Daoy (cell line): ENCODE measurements at regions not wholly inside any gene's neighbourhood (a gene's known extent, or its start where the extent isn't known, plus 50 kb on each side); places are given as distances from the start of the nearest gene placed in this dataset.

Experiments used
- DNase-seq: peaks from one replicate; pipeline ENCODE4 v3.0.0-alpha.2; 2015; ENCODE audit warnings: low read depth

DNA sequence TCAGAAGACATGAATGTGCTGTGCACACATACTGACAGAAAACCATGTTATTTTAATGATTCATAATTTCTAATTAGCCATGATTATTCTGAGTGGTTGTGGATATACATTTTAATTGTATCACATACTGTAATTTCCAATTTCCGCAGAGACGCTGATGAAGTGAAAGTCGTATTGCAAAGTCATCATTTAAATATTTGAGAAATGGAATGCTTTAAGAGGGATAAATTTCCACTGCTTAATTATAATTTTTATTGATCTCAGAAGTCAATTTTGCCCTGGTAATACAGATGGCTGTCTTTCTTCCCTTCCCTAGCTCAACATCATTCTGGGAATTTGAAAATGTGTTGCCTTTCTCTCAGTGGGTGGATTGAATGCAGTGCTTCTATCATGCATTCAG is 819.3 kb downstream of the ROBO2 start:
- no peak for DNase-seq

DNA sequence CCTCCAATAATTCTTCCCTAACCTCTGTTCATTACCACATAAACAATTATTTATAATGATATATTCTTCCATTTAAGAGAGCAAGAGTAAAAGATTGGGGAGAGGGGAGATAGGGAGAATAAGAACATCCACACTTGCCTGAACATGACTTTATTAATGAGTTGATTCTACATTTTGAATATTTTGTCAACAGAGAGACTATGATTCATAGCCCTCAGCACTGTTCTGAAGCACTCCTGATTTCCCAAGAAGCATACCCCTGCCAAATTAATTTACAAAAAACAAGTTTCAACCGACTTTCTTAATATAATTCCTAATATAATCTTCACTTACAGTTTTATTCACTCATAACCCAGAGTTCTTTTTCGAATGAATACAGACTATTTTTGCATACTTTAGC is 828.8 kb downstream of the ROBO2 start:
- DNase-seq = no peak

DNA sequence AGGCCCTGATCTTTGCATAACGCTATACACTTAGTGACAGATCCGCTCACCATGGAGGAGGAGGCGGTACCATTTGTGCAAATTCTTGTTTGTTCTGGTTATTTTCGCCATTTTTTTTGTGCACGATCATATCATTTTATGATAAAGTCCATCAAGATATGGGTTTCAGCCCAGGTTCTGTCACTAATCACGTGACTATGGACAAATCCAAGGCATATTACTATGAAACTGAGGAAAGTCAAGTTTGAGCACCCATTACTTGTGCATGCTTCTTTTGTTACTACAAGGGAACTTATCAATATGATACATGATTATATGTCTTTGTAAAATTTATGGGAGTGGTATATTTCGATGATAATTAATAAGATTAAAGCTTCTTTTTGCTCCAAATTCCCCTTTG is 829.5 kb downstream of the ROBO2 start:
- no peak for DNase-seq

DNA sequence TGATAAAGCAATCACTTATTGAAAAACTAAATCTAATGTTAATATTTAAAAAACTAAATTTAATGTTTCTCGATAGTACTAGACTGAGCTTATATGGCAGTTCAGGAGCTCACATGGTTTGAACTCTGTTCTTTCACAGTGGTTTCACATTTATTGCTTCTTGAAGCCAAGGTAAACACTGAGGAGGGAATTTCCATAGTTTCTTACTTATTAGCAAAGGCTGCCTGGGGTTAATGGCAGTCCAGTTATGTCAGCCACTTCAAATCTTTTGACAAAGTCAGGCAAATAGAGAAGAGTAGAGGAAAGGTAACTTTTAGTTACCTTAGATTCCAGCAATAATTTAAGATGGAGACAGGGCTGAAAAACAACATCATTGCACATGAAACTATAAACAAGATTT is 831.5 kb downstream of the ROBO2 start:
- DNase-seq = no peak

DNA sequence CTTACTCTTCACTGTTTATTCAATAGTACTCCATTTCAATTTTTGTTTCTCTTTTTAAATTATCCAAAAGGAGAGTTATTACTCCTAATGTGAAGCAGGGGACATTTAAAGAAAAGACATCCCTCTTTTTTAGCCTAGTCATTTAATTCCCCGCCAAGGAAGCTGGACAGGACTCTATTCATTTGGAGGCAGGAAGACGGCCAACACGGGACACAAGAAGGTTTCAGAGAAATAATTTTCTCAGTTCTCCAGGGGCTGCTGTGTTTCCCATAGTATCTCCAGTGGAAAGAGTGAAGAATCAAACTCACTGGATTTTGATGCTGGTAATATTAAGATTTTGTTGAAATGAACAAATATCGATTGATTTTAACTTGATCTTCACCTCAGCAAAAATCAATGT is 833.7 kb downstream of the ROBO2 start:
- DNase-seq = no peak

DNA sequence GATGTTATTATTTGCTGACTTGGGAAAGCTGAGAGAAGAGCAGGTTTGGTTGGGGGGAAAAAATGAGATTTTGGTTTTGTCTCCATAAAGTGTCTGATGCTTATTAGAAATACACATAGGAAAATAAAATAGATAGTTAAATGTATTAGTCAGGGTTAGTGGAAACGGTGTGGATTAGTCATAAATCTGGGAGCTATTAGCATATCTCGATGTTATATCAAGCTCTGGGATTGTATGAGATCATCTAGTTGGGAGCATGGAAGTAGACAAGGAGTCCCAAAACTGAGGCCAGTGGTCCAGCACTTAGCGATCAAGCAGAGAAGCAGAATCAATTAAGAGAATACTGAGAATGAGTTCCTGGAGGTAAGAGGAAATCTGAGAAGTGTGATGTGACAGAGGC is 845.5 kb downstream of the ROBO2 start:
- DNase-seq = no peak

DNA sequence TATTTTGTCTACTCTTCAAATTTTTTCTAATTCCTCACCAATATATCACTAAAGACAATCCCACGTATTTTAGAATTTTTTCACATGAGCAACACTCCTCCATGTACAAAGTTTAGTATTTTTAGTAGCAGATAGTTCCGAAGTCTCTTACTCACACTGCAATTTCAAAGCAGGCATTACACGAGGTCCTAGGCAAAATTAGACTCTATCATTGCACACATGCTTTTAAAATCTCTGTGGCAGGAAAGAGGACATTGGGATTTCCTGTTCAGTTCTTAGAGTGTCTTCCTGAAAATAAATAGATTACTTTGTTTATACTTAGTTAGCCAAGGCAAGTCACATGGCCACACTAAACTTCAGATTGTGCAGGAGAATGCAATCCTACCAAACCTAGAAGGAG is 847.7 kb downstream of the ROBO2 start:
- DNase-seq = no peak

DNA sequence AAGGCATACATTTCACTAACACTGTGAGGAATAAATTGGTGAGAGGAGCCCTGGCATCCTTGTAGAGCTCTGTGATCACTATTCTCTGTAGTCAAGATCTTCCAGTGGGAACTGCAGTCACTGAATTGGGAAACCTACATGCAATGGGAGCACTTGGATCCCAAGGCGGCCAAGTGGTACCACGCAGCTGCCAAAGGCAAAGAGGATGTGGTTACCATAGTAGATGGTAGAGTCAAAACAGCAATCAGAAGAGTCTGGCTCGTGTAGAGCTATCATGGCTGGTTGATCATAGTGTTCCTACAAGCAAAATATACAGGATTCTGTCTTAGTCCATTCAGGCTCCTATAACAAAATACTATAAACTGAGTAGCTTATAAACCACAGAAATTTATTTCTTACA is 849.7 kb downstream of the ROBO2 start:
- DNase-seq = no peak

DNA sequence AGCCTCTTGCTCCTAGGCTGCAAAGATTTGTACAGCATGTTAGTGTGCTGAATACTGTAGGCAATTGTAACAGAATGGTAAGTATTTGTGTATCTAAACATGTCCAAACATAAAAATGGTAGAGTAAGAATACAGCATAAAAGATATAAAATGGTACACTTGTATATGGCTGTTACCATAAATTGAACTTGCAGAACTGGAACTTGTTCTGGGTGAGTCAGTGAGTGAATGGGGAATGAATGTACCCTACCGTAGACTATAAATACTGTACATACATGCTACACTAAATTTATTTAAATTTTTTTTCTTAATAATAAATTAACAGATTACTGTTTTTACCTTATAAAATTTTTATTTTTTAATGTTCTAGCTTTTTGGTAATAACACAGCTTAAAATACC is 858.7 kb downstream of the ROBO2 start:
- no peak for DNase-seq

DNA sequence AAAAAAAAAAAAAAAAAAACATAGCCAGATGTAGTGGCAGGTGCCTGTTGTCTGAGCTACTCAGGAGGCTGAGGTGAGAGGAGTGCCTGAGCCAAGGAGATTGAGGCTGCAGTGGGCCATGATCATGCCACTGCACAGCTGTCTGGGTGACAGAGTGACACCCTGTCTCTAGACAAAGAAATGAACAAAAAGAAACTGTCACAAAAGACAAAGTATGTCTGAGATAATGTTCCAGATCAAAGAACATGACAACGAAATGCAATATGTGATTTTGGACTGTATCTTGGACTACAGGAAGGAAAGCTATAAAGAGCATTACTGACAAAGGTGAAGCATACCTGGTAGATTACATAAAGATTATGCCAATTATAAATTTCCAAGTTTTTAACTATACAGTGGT is 862.8 kb downstream of the ROBO2 start:
- no peak for DNase-seq

DNA sequence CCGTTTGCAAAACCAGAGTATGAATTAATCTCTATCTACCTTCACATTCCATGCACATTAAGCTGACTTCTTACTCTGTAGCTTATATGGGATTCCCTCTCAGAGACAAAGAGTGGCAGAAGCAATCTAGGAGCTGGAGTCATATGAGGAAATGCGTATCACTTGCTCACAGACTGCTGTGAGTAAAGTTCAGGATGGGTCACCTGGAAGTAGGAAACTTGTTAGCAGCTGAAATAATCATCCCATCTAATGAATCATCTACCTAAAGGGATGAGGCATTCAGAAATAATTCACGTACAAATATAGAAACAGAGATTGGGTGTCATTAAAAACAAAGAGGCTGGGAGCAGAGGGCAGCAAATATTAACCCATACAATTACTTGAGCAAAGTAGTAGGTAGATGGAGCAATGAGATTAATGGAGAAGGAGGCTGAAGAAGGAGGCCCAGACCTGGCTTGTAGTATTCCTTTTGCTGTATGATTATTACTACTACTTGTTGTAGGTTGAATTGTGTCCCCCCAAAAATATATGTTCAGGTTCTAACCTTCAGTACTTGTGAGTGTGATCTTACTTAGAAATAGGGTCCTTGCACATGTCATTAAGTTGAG is 866.3 kb downstream of the ROBO2 start:
- DNase-seq = no peak

DNA sequence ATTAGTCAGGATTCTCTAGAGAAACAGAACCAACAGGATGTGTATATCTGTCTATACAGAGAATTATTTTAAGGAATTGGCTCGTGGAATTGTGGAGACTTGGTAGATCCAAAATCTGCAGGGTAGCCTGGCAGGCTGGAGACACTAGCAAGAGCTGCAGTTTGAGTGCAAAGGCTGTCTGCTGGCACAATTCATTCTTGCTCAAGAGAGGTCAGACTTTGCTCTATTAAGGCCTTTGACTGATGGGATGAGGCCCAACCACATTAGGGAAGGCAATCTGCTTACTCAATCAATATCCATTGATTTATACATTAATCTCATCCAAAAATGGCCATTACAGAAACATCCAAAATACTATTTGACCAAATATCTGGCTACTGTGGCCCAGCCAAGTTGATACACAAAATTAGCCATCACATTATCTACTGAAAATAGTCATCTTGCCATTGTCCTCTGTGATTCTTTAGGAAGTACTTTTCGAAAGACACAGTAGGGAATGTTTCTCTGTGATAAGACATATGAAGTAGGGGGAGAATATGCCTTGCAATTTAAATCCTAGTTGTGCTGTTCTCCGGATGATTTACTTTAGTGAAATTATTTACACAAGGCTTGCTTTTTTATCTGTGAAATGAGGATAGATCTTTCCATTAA is 873.8 kb downstream of the ROBO2 start:
- DNase-seq = no peak

DNA sequence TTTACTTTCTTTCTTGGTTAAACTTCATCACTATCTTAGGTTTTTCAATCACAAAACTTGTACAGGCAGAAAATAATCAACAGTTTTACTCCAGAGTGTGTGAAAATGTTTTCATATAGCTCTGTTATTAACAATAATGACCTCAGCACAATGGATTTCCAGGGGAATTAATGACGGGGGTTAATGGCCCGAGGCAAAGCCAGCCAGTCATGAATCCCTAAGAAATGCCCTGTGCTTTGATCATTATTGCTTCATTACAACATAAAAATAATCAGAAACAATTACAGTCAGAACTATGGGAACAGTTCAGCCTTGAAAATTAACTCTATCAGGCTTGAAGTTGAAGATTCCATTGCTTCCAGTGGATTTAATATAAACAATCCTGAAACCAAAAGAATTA is 875.4 kb downstream of the ROBO2 start:
- DNase-seq = no peak

DNA sequence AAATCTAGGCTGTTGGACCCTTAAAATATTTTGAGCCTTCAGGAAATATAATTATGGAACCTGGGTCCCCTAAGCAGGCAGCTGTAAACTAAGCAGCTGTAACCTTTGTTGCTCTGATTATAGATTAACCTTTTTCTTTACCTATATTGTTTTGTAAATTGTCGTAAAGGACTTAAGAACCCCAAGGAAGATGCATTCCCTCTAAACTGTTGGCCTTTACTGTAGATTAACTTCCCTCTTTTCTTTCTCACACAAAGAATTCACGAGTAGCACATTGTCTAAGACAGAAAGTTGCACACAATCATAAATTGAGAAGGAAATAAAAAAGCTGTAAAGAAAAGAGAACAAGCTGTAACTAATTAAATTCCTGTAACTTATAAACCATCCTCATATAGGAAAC is 877.3 kb downstream of the ROBO2 start:
- no peak for DNase-seq

DNA sequence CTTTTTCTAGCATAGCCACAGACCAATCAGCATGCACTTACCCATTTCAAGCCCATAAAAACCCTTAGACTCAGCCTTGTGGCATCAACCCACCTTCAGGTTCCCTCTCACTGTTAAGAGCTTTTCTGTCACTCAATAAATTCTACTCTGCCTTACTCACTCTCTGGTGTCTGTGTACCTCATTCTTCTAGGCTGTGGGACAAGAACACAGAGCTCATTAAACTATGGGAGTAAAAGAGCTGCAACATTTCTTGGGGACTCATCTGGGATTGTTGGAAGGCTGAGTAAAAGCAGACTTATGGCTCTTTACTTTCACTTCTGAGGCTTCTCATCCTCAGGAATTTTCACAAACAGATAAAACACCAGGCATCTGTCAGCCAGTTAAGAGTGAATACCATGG is 879.3 kb downstream of the ROBO2 start:
- DNase-seq = no peak

DNA sequence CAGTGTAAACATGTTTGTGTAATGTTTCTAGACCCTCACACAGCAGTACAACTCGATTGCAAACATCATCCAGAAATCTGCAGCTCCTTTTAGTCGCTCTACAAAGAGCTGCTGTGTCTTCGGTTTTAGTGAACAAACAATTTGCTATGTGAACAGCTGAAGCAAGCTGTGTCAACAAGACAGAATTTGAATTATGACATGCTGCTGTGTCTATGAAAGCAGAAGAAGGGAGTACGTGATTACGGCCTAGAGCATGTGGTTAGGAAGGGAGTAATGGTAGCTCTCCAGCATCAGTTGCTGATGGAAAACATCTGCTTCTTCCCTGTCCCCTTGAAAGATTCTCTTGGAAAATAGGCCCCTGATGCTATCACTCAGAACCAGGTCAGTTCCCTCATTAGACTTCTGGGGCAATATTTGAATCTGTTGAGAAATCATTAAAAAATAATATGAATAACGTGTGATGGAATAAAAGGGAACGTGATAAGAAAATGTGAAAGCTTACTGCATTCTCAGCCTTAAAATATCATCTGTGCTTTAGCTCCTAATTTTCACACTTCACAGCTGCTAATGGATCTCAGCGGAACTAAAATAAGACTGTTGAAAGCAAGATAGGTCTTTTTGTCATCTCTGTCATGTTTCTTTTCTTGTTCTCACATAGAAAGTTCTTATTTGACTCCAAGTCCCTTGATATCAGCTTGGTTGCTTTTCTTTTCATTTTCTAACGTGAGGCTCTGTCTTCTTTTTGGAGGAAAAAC is 891.5 kb downstream of the ROBO2 start:
- no peak for DNase-seq

DNA sequence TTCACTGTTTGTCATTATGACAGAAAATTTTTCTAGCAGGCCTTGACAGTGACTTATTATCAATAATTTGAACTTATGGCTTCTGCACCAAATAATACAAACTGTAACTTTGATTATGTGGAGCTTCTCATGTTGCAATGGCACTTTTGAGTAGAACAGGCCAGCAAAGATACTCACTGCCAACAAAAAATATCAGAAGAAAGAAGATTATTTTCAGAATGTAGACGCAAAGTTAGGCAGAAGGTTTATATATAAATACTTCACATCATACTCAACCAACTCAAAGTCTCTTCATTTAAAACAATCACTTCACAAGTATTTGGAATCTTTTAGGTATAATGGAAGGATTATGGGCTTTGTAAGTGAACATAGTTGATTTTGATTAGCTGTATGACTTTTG is 893.0 kb downstream of the ROBO2 start:
- no peak for DNase-seq

DNA sequence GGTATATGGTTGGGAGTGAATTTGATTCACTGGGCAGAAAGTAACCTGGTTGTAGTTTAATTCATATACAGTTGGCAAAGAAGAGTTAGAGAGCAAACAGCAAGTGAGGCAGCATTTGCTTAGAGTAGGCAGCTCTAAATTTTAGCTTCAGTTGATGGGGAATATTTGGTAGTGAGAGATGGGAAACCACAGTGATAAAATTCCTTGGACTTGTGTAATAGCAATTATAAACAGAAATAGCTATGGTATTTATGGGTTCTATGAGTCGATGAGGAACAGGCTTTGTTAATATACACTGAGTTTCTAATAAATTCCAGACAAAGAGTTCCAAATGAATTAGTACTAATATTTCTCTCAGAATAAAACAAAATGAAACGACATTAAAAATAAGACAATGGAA is 894.0 kb downstream of the ROBO2 start:
- DNase-seq = no peak

DNA sequence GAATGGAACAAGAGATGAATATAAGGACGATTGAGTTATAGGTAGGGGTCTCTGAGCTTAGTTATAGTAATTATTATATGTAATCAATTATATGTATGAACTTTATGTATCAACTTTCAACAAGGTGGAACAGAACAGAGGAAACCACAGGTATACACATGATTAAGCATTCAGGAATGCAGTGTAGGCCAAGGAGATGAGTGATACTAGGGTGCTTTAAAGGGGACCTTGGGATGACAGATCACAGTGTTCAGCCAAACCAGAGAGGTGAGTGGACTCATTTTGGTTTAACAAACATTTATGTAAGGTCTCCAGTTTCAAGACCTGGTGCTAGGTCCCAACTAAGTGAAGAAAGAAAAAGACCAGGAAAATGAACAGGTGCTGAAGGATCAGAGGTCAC is 895.5 kb downstream of the ROBO2 start:
- no peak for DNase-seq

DNA sequence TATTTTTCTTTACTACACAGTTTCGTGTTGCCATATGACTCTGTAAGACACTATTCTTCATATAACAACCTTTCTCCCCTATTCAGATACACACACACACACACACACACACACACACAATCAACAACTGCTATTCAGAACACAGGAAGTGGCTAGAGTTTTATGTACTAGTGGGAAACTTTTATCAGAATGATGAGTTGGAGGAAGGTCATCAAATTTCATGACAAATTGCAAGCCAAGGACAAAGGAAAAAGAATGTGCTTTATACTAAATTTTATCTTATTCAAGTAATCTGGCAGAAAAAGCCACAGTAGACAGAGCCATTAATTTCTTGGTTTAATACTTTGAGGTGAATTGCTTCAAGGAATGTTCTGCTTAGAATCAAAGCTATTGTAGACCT is 899.8 kb downstream of the ROBO2 start:
- no peak for DNase-seq

DNA sequence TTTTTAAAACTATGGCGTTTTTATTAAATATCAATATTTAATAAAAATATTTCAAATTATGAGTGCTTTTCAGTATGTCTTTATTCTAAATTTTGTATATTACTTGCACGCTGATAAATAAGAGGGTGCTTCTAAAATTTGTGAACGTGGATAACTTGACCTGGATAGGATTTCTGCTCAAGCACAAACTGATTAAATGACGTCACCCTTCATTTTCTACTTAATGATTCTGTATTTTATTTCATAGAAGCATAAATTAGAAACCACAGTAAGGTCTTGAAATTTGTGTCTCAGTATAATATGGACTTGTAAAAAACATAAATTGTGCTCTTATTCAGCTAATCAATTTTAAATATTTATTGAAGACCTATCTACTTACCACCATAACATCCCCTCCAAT is 903.7 kb downstream of the ROBO2 start:
- DNase-seq = no peak

DNA sequence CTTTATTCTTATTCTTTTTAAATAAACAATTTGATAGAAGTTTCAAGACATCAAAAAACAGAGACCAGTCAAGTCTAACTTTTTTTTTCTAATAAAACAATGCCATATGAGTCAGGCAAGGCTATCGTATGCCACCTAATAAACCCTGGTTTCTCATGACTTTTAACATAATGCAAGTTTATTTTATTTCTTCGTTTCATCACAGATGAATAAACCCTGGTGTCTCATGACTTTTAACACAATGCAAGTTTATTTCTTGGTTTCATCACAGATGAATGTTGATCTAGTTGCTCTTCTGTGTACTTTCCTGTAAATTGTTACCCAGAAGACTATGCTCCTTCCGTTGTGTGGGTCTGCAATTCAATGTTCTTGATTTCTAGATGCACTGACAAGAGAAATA is 905.4 kb downstream of the ROBO2 start:
- DNase-seq = no peak

DNA sequence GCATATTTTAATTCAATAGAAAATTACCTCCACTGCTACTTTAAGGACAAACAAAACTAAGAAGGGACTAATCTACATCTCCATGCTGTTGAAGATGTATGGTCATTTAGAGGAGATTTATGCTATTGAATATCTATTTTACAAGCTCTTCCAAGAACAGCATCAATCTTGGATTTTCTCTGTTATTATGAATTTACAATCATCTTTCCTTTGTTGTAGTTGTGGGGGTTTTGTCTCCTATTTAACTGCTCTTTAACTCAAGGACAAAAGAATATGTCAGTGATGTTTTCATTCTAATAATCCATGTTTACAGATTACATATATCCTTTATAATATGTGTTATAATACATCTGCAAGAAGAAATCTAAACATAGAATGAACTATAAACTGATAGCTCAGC is 907.8 kb downstream of the ROBO2 start:
- DNase-seq = no peak

DNA sequence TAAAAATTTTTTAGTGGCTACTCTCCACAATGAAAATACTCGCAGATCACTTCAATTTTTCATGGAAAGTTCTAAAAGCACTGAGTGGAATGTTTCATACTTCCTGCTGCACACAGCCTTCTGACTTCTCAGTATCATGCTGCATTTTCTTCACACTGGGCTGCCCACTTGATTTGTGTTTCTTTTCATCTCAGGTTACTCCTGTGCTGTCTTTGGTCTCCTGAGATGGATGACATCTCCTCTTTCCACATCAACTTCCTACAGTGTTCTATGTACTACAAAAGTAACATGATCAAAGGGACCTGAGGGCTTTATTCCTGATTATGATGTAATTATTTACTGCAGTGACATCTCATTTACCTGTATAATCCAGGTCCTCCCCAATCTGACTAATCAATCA is 927.7 kb downstream of the ROBO2 start:
- no peak for DNase-seq
